MM.1S (cell line): ENCODE measurements at regions not wholly inside any gene's neighbourhood (a gene's known extent, or its start where the extent isn't known, plus 50 kb on each side); places are given as distances from the start of the nearest gene placed in this dataset.

Source experiments
- EZH2phosphoT487 ChIP-seq: fragments of 300-600 bp; sonication (generic); IDR thresholded peaks from 2 replicates; pipeline ENCODE4 v1.6.1; 2018; ENCODE audit warnings: antibody characterized with exemption, low read length
- TF ChIP-seq, protein P1 (sequence below): fragments of 300-600 bp; sonication (generic); IDR thresholded peaks from 2 replicates; pipeline ENCODE4 v1.5.1; 2016; ENCODE audit warnings: antibody characterized with exemption, low read length, mixed read lengths

GRCh38 chr9:103999375-104000062 is 94.6 kb upstream of the SMC2 start:
- TF ChIP-seq, protein P1, sequence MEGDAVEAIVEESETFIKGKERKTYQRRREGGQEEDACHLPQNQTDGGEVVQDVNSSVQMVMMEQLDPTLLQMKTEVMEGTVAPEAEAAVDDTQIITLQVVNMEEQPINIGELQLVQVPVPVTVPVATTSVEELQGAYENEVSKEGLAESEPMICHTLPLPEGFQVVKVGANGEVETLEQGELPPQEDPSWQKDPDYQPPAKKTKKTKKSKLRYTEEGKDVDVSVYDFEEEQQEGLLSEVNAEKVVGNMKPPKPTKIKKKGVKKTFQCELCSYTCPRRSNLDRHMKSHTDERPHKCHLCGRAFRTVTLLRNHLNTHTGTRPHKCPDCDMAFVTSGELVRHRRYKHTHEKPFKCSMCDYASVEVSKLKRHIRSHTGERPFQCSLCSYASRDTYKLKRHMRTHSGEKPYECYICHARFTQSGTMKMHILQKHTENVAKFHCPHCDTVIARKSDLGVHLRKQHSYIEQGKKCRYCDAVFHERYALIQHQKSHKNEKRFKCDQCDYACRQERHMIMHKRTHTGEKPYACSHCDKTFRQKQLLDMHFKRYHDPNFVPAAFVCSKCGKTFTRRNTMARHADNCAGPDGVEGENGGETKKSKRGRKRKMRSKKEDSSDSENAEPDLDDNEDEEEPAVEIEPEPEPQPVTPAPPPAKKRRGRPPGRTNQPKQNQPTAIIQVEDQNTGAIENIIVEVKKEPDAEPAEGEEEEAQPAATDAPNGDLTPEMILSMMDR: no peak
- no peak for TF ChIP-seq EZH2phosphoT487
